ENCODE measurements at regions not wholly inside any gene's neighbourhood (a gene's known extent, or its start where the extent isn't known, plus 50 kb on each side); places are given as distances from the start of the nearest gene placed in this dataset.

- TF ChIP-seq CTCF (IDR thresholded peaks at IDR 0.05): no peak
- TF ChIP-seq POLR2A (IDR thresholded peaks at IDR 0.05): no peak
Observed at GRCh38 chr13:50670272-50670671, 173.2 kb downstream of the DLEU7 start.

Measured in body of pancreas (tissue), 4 donors.